ENCODE measurements at regions not wholly inside any gene's neighbourhood (a gene's known extent, or its start where the extent isn't known, plus 50 kb on each side); places are given as distances from the start of the nearest gene placed in this dataset.

DNA sequence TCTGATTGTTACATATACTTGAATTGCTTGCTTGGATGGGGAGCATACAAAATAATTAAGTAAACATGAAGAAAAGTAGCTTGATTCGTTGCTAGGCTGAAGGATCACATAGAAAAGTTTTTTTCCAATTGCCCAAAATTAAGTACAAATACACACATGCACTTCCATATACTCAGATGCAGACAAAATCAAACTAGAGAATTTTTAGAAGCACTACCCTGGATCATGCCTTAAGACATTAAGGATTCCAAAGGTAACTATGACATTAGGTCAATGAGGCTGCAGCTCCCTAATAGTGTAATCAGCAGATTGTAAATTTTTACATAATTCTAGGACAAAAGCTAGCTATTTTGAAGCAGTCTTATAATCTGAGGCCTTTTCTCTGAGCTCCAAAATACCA is 216.9 kb upstream of the TMEM161B start:
- ChIA-PET CTCF (ENCODE audit: partially characterized antibody) (interaction anchor here (0.8 to 1.9 kb wide), 5 partner anchors 9 to 206 kb away, joined by 3 to 4 read pairs (median 4); no protein-coding TSS in a partner anchor), POLR2A (ENCODE audit: partially characterized antibody) (no interaction called here)
- Histone ChIP-seq H3K14ac (ENCODE audit: insufficient read length) (no peak overlapping the region), H3K18ac (ENCODE audit: extremely low read depth, low read length) (no peak overlapping the region), H3K9me3 (ENCODE audit: insufficient read depth in 2 of 2, low read depth in 1 of 2, low read length in 1 of 2) (no peaks in the 10 kb centered on the region), H3K79me1 (ENCODE audit: low read depth, low read length) (no peaks in the 10 kb centered on the region), H3K9ac (replicated peaks in 1 of 4; ENCODE audit: extremely low read depth in 1 of 4, low read depth in 3 of 4, low read length in 3 of 4) (no peak overlapping the region), H2BK5ac (ENCODE audit: low read depth, low read length) (no peak overlapping the region), H3K23me2 (ENCODE audit: low read depth, low read length) (no peaks in the 10 kb centered on the region), H4K8ac (ENCODE audit: extremely low read depth, insufficient read depth, low read length) (no peak overlapping the region), H3K4ac (replicated peaks; ENCODE audit: insufficient read length, low read depth, low read length) (no peak overlapping the region), H2BK120ac (replicated peaks; ENCODE audit: low read depth, low read length) (no peak overlapping the region), H3K4me2 (ENCODE audit: insufficient read depth in 1 of 2, low read depth in 2 of 2, low read length in 2 of 2) (no peak overlapping the region), H4K20me1 (replicated peaks in 1 of 2; ENCODE audit: control insufficient read depth in 1 of 2, insufficient read depth in 2 of 2, low read length in 2 of 2) (no peaks in the 10 kb centered on the region), H2AK5ac (ENCODE audit: low read depth, low read length) (no peak overlapping the region), H3K27me3 (replicated peaks in 1 of 4; ENCODE audit: control insufficient read depth in 3 of 4, extremely low read depth in 1 of 4, insufficient read depth in 3 of 4, low read length in 3 of 4) (no peaks in the 10 kb centered on the region), H2AFZ (ENCODE audit: low read length) (no peak overlapping the region), H3K4me1 (replicated peaks in 1 of 4; ENCODE audit: control insufficient read depth in 3 of 4, insufficient read depth in 4 of 4, low read length in 3 of 4) (peaks cover 0 to 7% (median 2%) of the 10 kb centered on the region in 4 experiments; a peak in 4 of 7 replicates), H4K5ac (ENCODE audit: insufficient read length, low read depth, low read length) (no peak overlapping the region), H3K4me3 (ENCODE audit: extremely low read depth in 1 of 4, insufficient read depth in 2 of 4, low read depth in 3 of 4, low read length in 4 of 4) (no peak overlapping the region), H3K23ac (ENCODE audit: insufficient read length) (no peak overlapping the region), H3K56ac (replicated peaks; ENCODE audit: insufficient read length, low read depth, low read length) (no peak overlapping the region), H3K79me2 (ENCODE audit: control insufficient read depth in 1 of 2, insufficient read depth in 2 of 2, low read length in 2 of 2) (no peaks in the 10 kb centered on the region), H2BK15ac (ENCODE audit: low read length) (no peak overlapping the region), H4K91ac (replicated peaks; ENCODE audit: insufficient read length, low read length) (no peak overlapping the region), H3K36me3 (ENCODE audit: control insufficient read depth in 2 of 4, insufficient read depth in 4 of 4, low read length in 3 of 4) (no peaks in the 10 kb centered on the region), H2BK20ac (ENCODE audit: low read length) (no peak overlapping the region), H2BK12ac (ENCODE audit: low read depth, low read length) (no peak overlapping the region), H3K27ac (ENCODE audit: low read depth, low read length) (no peak overlapping the region)
- WGBS, 2 experiments (ENCODE audit: extremely low coverage in 1 of 2, insufficient coverage in 1 of 2, insufficient read length in 1 of 2, insufficient replicate concordance in 2 of 2, low coverage in 1 of 2, low lambda C conversion rate in 2 of 2, missing lambda C conversion rate in 1 of 2) = 96% methylated on average over 1 of the region's 1 CpG; no CpG with 5 or more reads in 1 of the 2 experiments
- no peak for DNase-seq (ENCODE audit: low read depth in 1 of 2, low spot score in 2 of 2)
- TF ChIP-seq CBX8 (IDR thresholded peaks at IDR 0.05; ENCODE audit: borderline replicate concordance, low read depth, low read length) (no peak), CHD2 (IDR thresholded peaks at IDR 0.05; ENCODE audit: low read length) (no peak), CREB1 (IDR thresholded peaks at IDR 0.05) (no peak), NRF1 (IDR thresholded peaks at IDR 0.05; ENCODE audit: low read depth, low read length) (no peak), CBX5 (IDR thresholded peaks at IDR 0.05; ENCODE audit: low read depth, low read length) (no peak), SAP30 (IDR thresholded peaks at IDR 0.05; ENCODE audit: insufficient read depth, insufficient replicate concordance, low read length) (no peak), YY1 (IDR thresholded peaks at IDR 0.05; ENCODE audit: low read depth, low read length) (no peak), CTBP2 (IDR thresholded peaks at IDR 0.05; ENCODE audit: borderline replicate concordance, insufficient read depth, insufficient read length, low read length) (no peak), BCL11A (IDR thresholded peaks at IDR 0.05; ENCODE audit: low read depth in 2 of 2, low read length in 2 of 2) (no peak), PHF8 (conservative IDR thresholded peaks at IDR 0.05; ENCODE audit: low read depth, low read length) (no peak), BACH1 (IDR thresholded peaks at IDR 0.05; ENCODE audit: low read length) (no peak)
- TF ChIP-seq, protein P1, sequence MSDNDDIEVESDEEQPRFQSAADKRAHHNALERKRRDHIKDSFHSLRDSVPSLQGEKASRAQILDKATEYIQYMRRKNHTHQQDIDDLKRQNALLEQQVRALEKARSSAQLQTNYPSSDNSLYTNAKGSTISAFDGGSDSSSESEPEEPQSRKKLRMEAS (IDR thresholded peaks at IDR 0.05) = no peak
- FAIRE-seq = no peak
